ENCODE measurements at regions not wholly inside any gene's neighbourhood (a gene's known extent, or its start where the extent isn't known, plus 50 kb on each side); places are given as distances from the start of the nearest gene placed in this dataset.

DNA sequence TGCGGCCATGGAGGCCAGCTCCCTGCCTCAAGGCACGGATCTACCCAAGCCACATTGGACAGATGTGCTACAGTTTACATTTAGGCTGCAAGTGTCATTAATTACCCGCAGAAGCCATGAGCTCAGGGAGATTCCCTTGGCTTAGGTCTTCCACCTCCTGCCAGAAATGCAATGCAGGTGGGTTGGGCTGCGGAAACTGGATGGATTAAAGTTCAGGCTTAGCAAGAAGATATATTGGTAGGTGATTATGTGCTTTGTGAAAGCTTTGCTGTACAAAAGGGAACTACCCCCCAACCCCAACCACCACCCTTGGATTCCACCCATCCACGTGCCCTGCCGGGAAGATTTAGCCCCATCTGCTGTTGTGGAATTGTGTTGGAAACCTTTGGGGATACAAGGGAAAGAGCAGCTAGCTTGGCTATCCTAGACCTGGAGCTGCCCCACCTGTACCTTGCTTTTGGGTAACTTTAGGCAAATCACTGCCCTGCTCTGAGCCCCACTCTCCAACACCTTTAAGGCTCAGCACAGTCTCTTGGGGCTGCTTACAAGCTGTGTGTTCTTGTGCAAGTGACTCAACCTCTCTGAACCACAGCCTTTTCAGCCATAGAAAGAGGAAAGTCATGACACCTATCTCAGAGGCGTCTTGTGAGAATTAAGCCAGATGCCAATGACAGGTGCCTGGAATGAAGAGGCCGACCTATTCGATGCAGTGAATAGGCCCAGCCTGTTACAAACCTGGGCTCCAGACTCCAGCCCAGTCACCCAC, 141.6 kb upstream of the GLI2 start:
- H3K27ac ChIP-seq (ENCODE audit: low read depth, low read length): no peak overlapping the region
- no peak for DNase-seq (ENCODE audit: low read depth in 4 of 6, low spot score in 6 of 6)
- no peaks in the 10 kb centered on the region for H3K36me3 ChIP-seq (ENCODE audit: control insufficient read depth, insufficient read depth, low read length)
- no peak overlapping the region for H3K4me3 ChIP-seq (ENCODE audit: low read depth, low read length)
- H3K27me3 ChIP-seq (ENCODE audit: control insufficient read depth, insufficient read depth, low read length): peaks cover 4% of the 10 kb centered on the region
- 87% methylated on average over 5 of the region's 9 CpGs for WGBS (ENCODE audit: insufficient coverage)
- H3K9me3 ChIP-seq (ENCODE audit: control insufficient read depth, insufficient read depth, low read length): no peaks in the 10 kb centered on the region
- peaks cover 29% of the 10 kb centered on the region for H3K4me1 ChIP-seq (ENCODE audit: control insufficient read depth, insufficient read depth, low read length)

DNA sequence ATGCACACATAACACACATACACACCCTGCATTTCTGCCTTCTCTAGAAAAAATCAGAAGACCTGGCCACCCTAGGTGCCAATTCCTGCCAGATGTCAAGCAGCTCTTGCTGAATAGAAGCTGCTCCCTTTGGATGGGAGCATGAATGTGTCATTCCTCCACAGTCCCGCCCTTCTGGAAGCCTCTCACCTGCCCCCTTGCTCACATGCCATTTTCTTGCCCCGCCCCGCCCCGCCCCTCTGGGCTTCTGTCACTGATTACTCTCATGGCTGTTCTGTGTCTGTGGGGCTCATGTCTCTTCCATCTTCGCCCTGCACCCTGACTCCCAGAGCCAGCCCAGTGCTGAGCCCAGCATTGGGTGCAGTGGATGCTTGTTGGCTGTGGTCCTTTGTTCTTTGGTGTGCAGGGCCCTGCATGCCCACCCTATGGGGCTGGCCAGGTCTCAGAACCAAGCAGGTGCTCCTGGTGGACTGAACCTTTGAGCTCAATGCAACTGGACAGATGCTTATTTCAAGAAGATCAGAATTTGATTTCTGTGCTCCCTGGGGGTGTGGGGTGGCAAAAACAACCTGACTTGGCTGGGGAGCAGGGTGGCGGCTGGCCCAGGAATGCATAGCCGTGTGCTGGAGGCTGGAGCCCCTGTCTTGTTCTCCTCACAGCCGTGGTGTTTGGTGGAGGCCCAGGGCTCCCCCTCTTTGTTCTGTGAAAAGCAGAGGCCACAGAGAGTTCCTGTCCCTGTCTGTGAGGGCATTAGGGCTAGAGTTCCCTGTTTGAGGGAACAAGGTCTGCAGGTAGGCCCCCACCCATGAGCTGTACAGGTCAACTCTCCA, 140.6 kb upstream of the GLI2 start:
- Histone ChIP-seq H3K27me3 (ENCODE audit: control insufficient read depth, insufficient read depth, low read length) (peaks cover 4% of the 10 kb centered on the region), H3K36me3 (ENCODE audit: control insufficient read depth, insufficient read depth, low read length) (no peaks in the 10 kb centered on the region), H3K27ac (ENCODE audit: low read depth, low read length) (no peak overlapping the region), H3K9me3 (ENCODE audit: control insufficient read depth, insufficient read depth, low read length) (no peaks in the 10 kb centered on the region), H3K4me1 (ENCODE audit: control insufficient read depth, insufficient read depth, low read length) (peaks cover 29% of the 10 kb centered on the region), H3K4me3 (ENCODE audit: low read depth, low read length) (no peak overlapping the region)
- DNase-seq (ENCODE audit: low read depth in 4 of 6, low spot score in 6 of 6): no peak
- WGBS (ENCODE audit: insufficient coverage): 83% methylated on average over 6 of the region's 8 CpGs

DNA sequence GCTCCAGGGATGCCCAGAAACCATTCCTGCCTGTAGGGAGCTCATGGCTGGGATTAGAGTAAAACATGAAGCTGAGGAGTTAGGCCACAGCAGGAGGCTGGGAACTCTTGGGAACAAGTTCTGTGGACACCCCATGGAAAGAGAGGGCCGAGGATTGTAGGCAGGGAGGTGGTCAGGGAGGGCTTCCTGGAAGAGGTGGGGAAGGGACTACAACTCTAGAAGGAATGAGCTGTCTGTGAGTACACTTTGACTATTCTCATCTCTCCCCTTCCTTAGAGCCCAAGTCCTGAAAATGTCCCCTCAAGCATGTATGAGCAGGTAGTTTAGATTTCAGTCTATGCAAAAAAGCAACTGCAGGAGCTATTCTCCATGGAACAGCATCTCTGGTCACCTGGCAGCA, 139.9 kb upstream of the GLI2 start:
- WGBS (ENCODE audit: insufficient coverage): 80% methylated on average over 1 of the region's 1 CpG
- H3K36me3 ChIP-seq (ENCODE audit: control insufficient read depth, insufficient read depth, low read length): no peaks in the 10 kb centered on the region
- no peak overlapping the region for H3K27ac ChIP-seq (ENCODE audit: low read depth, low read length)
- H3K4me3 ChIP-seq (ENCODE audit: low read depth, low read length): no peak overlapping the region
- peaks cover 3% of the 10 kb centered on the region for H3K27me3 ChIP-seq (ENCODE audit: control insufficient read depth, insufficient read depth, low read length)
- H3K9me3 ChIP-seq (ENCODE audit: control insufficient read depth, insufficient read depth, low read length): no peaks in the 10 kb centered on the region
- no peak for DNase-seq (ENCODE audit: low read depth in 4 of 6, low spot score in 6 of 6)
- H3K4me1 ChIP-seq (ENCODE audit: control insufficient read depth, insufficient read depth, low read length): peaks cover 29% of the 10 kb centered on the region

DNA sequence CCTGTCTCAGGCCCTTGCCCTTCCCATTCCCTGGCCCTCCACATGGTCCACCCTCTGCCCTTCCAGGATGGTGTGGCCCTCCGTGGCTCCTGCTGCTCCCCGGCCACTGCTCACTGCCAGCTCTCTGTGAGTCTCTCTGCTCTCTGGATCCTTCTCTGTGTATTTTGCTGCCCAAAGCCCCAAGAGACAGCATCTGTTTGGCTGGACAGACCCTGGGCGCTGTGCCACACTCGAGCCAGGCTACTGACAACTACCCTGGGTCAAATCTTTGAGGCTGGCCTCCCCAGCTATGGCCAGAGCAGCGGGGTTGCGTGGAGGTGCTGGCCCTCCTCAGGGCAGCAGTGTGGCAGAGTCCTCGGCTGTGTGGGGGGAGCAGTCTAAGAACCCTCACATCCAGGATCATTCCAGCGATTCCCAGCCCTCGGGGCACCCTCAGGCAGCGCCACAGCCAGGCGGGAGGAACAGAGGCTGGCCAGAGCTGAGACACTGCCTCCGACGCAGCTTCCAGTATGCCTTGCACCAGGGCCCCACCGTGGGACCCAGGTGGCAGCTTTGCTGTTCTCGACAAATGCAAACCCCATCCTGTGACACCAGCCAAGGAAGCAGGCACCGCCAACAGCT, 139.4 kb upstream of the GLI2 start:
- Histone ChIP-seq H3K4me3 (ENCODE audit: low read depth, low read length) (no peak overlapping the region), H3K4me1 (ENCODE audit: control insufficient read depth, insufficient read depth, low read length) (peaks cover 29% of the 10 kb centered on the region), H3K9me3 (ENCODE audit: control insufficient read depth, insufficient read depth, low read length) (no peaks in the 10 kb centered on the region), H3K36me3 (ENCODE audit: control insufficient read depth, insufficient read depth, low read length) (no peaks in the 10 kb centered on the region), H3K27me3 (ENCODE audit: control insufficient read depth, insufficient read depth, low read length) (peaks cover 2% of the 10 kb centered on the region), H3K27ac (ENCODE audit: low read depth, low read length) (peak overlapping the region; percentile 19)
- peak in 2 of 6 donors; percentile 59 to 65 for DNase-seq (ENCODE audit: low read depth in 4 of 6, low spot score in 6 of 6)
- 42% methylated on average over 13 of the region's 16 CpGs for whole genome bisulfite sequencing (ENCODE audit: insufficient coverage)

DNA sequence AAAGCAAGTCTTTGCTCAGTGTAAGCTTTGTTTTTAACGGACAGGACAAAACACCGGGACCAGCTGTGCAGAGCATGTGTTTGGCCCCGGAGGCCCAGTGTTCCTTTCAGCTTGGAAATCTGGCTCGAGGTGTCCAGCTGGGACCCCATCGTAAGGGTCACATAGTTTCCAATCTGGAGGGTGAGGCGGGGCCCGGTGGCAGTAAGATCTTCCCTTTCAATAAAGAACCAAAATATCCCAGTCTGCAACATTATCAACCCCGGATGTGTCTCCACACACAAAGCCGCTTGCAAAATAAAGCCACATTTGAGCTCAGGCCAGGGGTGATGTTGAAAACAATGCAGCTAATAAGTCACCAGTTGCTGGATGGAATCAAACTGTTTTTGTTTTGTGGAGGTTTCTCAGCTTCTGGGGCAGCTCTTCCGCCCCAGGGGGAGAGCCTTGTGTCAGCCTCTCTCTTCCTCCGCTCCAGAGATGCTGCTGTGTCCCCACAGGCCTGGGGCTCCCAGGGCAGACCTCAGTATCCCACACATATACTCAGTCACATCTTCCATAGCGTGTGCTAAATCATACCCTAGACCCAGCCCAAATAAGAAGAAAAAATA, 138.6 kb upstream of the GLI2 start:
- WGBS (ENCODE audit: insufficient coverage): 39% methylated on average over 10 of the region's 12 CpGs
- no peak overlapping the region for H3K27ac ChIP-seq (ENCODE audit: low read depth, low read length)
- H3K27me3 ChIP-seq (ENCODE audit: control insufficient read depth, insufficient read depth, low read length): peaks cover 2% of the 10 kb centered on the region
- H3K9me3 ChIP-seq (ENCODE audit: control insufficient read depth, insufficient read depth, low read length): no peaks in the 10 kb centered on the region
- H3K4me3 ChIP-seq (ENCODE audit: low read depth, low read length): no peak overlapping the region
- DNase-seq (ENCODE audit: low read depth in 4 of 6, low spot score in 6 of 6): peak in 2 of 6 donors; percentile 48 to 63
- no peaks in the 10 kb centered on the region for H3K36me3 ChIP-seq (ENCODE audit: control insufficient read depth, insufficient read depth, low read length)
- peaks cover 29% of the 10 kb centered on the region for H3K4me1 ChIP-seq (ENCODE audit: control insufficient read depth, insufficient read depth, low read length)

DNA sequence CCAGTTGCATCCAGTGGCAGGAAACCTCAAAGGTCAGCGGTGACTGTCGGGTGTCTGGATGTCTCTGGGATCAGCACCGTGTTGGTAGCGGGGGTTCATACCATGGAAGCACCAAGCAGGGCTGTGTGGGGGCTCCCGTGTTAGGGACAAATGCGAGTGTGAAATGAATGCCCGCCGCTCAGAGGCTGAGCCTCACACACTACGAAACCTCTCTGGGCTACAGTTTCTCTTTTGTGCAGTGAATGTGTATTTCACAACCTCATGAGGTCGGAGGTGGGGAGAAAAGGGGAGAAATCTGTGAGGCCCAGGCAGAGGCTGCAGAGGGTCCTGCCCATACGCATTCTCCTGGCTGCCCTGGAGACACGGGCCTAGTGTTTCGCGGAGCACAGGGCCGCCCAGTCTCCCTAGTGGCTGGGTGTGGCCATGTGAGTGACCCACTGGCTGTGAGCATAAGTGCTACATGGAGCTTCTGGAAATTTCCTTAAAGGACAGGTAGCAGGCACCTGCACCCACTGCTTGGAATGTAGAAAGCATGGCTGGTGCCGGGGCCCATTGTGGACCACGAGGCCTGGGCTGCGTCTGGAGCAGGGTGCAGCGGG, 138.0 kb upstream of the GLI2 start:
- H3K27ac ChIP-seq (ENCODE audit: low read depth, low read length): no peak overlapping the region
- H3K27me3 ChIP-seq (ENCODE audit: control insufficient read depth, insufficient read depth, low read length): peaks cover 2% of the 10 kb centered on the region
- H3K4me3 ChIP-seq (ENCODE audit: low read depth, low read length): no peak overlapping the region
- WGBS (ENCODE audit: insufficient coverage): 85% methylated on average over 19 of the region's 19 CpGs
- peaks cover 29% of the 10 kb centered on the region for H3K4me1 ChIP-seq (ENCODE audit: control insufficient read depth, insufficient read depth, low read length)
- H3K36me3 ChIP-seq (ENCODE audit: control insufficient read depth, insufficient read depth, low read length): no peaks in the 10 kb centered on the region
- no peak for DNase-seq (ENCODE audit: low read depth in 4 of 6, low spot score in 6 of 6)
- H3K9me3 ChIP-seq (ENCODE audit: control insufficient read depth, insufficient read depth, low read length): no peaks in the 10 kb centered on the region

DNA sequence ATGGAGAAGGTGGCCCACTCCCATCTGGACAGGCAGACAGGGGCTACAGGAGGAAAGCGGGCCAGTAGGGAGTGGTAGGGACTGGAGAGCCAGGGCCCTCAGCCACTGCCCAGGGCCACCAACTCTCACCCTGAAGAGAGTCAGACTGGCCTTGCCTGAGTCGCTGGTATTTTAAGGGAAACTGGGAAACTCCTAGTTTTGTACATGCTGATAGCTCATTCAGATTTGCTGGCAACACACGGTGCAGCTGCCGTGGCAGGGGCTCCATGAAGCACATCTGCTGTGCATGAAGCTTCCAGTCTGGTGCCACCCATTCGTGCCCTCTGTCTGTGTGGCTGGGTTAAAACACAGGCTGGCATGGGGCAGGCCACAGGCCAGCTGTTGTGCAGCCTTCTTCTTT, 137.3 kb upstream of the GLI2 start:
- no peak for DNase-seq (ENCODE audit: low read depth in 4 of 6, low spot score in 6 of 6)
- Histone ChIP-seq H3K27me3 (ENCODE audit: control insufficient read depth, insufficient read depth, low read length) (peaks cover 2% of the 10 kb centered on the region), H3K27ac (ENCODE audit: low read depth, low read length) (no peak overlapping the region), H3K4me3 (ENCODE audit: low read depth, low read length) (no peak overlapping the region), H3K9me3 (ENCODE audit: control insufficient read depth, insufficient read depth, low read length) (no peaks in the 10 kb centered on the region), H3K36me3 (ENCODE audit: control insufficient read depth, insufficient read depth, low read length) (no peaks in the 10 kb centered on the region), H3K4me1 (ENCODE audit: control insufficient read depth, insufficient read depth, low read length) (peaks cover 29% of the 10 kb centered on the region)
- 83% methylated on average over 5 of the region's 5 CpGs for WGBS (ENCODE audit: insufficient coverage)

DNA sequence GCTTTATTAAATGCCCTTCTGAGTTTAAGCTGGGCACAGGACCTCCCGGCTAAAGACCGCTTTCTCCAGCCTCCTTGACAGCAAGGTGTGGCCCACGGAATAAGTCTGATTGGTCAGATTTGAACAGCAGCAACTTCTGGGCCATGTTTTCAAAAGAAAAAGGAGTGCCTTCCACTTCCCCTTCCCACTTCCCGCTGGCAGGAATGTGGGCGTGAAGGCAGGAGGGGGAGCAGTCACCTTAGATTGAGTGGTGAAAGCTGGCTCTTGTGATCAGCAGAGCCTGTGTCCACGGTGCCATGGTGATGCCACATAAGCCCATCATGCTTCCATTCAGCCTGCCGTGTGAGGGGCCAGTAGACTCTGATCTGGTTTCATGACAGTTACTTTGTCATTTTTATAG, 136.6 kb upstream of the GLI2 start:
- H3K9me3 ChIP-seq (ENCODE audit: control insufficient read depth, insufficient read depth, low read length): no peaks in the 10 kb centered on the region
- H3K27ac ChIP-seq (ENCODE audit: low read depth, low read length): no peak overlapping the region
- H3K4me1 ChIP-seq (ENCODE audit: control insufficient read depth, insufficient read depth, low read length): peaks cover 29% of the 10 kb centered on the region
- H3K4me3 ChIP-seq (ENCODE audit: low read depth, low read length): no peak overlapping the region
- no peaks in the 10 kb centered on the region for H3K36me3 ChIP-seq (ENCODE audit: control insufficient read depth, insufficient read depth, low read length)
- peaks cover 2% of the 10 kb centered on the region for H3K27me3 ChIP-seq (ENCODE audit: control insufficient read depth, insufficient read depth, low read length)
- DNase-seq (ENCODE audit: low read depth in 4 of 6, low spot score in 6 of 6): no peak
- 87% methylated on average over 5 of the region's 7 CpGs for WGBS (ENCODE audit: insufficient coverage)

DNA sequence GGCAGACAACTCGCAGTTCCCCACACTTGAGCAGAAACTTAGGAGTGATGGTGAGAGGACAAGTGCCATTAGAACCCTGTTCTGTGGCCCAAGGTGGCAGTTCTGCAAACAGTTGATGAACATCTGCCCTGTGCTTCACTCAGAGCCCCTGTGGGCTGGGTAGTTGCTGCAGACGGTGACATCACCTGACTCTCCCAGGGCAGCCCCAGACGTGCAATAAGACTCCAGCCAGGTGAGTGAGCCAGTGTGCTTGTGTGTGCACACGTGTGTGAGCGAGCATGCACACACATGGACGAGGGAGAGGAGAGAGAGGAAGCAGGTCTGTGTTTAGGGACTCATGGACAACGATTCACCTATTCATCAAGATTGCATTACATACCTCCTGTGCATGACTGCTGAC, 136.0 kb upstream of the GLI2 start:
- H3K27ac ChIP-seq (ENCODE audit: low read depth, low read length): no peak overlapping the region
- H3K9me3 ChIP-seq (ENCODE audit: control insufficient read depth, insufficient read depth, low read length): no peaks in the 10 kb centered on the region
- H3K36me3 ChIP-seq (ENCODE audit: control insufficient read depth, insufficient read depth, low read length): no peaks in the 10 kb centered on the region
- DNase-seq (ENCODE audit: low read depth in 4 of 6, low spot score in 6 of 6): no peak
- WGBS (ENCODE audit: insufficient coverage): 91% methylated on average over 4 of the region's 7 CpGs
- peaks cover 29% of the 10 kb centered on the region for H3K4me1 ChIP-seq (ENCODE audit: control insufficient read depth, insufficient read depth, low read length)
- no peak overlapping the region for H3K4me3 ChIP-seq (ENCODE audit: low read depth, low read length)
- H3K27me3 ChIP-seq (ENCODE audit: control insufficient read depth, insufficient read depth, low read length): peaks cover 2% of the 10 kb centered on the region

Data from spinal cord (tissue), 9 donors.